H9 (cell line): ENCODE measurements at regions not wholly inside any gene's neighbourhood (a gene's known extent, or its start where the extent isn't known, plus 50 kb on each side); places are given as distances from the start of the nearest gene placed in this dataset.

Experiments used
- DNase-seq: peaks from one replicate; pipeline ENCODE4 v3.0.0-alpha.2; 2017
- H2AFZ ChIP-seq: one replicate; pipeline ENCODE4 v1.6.1; 2013; ENCODE audit warnings: mild to moderate bottlenecking, low read length, control low read depth, moderate library complexity
- H2AK5ac ChIP-seq: 2 replicates; pipeline ENCODE4 v1.6.1; 2013; ENCODE audit warnings: low read length, control low read depth, mixed read lengths; ENCODE audit not compliant: insufficient read length
- H2BK120ac ChIP-seq: one replicate; pipeline ENCODE4 v1.6.1; 2013; ENCODE audit warnings: low read depth, mild to moderate bottlenecking, low read length, control low read depth, inconsistent platforms; ENCODE audit not compliant: poor library complexity, severe bottlenecking
- H2BK12ac ChIP-seq: 2 replicates; pipeline ENCODE4 v1.6.1; 2013; ENCODE audit warnings: low read length, control low read depth, mixed read lengths, low read depth; ENCODE audit not compliant: insufficient read length
- H2BK15ac ChIP-seq: 2 replicates; pipeline ENCODE4 v1.6.1; 2013; ENCODE audit warnings: low read depth, low read length, control low read depth
- H2BK20ac ChIP-seq: one replicate; pipeline ENCODE4 v1.6.1; 2013; ENCODE audit warnings: low read depth, mild to moderate bottlenecking, low read length, control low read depth, inconsistent platforms; ENCODE audit not compliant: poor library complexity, severe bottlenecking
- H2BK5ac ChIP-seq: 2 replicates; pipeline ENCODE4 v1.6.1; 2013; ENCODE audit warnings: low read length, control low read depth, mixed read lengths; ENCODE audit not compliant: insufficient read length
- H3K14ac ChIP-seq: 2 replicates; pipeline ENCODE4 v1.6.1; 2013; ENCODE audit warnings: low read length, control low read depth; ENCODE audit not compliant: insufficient read depth
- H3K18ac ChIP-seq: 2 replicates; pipeline ENCODE4 v1.6.1; 2013; ENCODE audit warnings: low read depth, mild to moderate bottlenecking, mixed read lengths, low read length, control low read depth; ENCODE audit not compliant: insufficient read length
- H3K23ac ChIP-seq: 2 replicates; pipeline ENCODE4 v1.6.1; 2013; ENCODE audit warnings: low read length, control low read depth, mixed read lengths, low read depth; ENCODE audit not compliant: insufficient read length
- H3K23me2 ChIP-seq: 2 replicates; pipeline ENCODE4 v1.6.1; 2013; ENCODE audit warnings: low read depth, mild to moderate bottlenecking, mixed read lengths, low read length, control low read depth; ENCODE audit not compliant: insufficient read length, poor library complexity, severe bottlenecking
- H3K27ac ChIP-seq: 2 replicates; pipeline ENCODE4 v1.5.1; 2013; ENCODE audit warnings: low read length, control low read depth, mixed read lengths, low read depth; ENCODE audit not compliant: insufficient read length
- H3K27me3 ChIP-seq: 2 replicates; pipeline ENCODE4 v1.6.1; 2013; ENCODE audit warnings: low read length, control low read depth, inconsistent platforms; ENCODE audit not compliant: insufficient read depth
- H3K4ac ChIP-seq: 2 replicates; pipeline ENCODE4 v1.6.1; 2013; ENCODE audit warnings: low read depth, mild to moderate bottlenecking, control low read depth, inconsistent platforms, low read length, moderate library complexity
- H3K4me1 ChIP-seq: 2 replicates; pipeline ENCODE4 v1.6.1; 2013; ENCODE audit warnings: low read length, control low read depth, inconsistent platforms; ENCODE audit not compliant: insufficient read depth
- H3K4me2 ChIP-seq: 2 replicates; pipeline ENCODE4 v1.6.1; 2013; ENCODE audit warnings: low read length, control low read depth, mixed read lengths; ENCODE audit not compliant: insufficient read length, insufficient read depth
- H3K56ac ChIP-seq: 2 replicates; pipeline ENCODE4 v1.6.1; 2013; ENCODE audit warnings: low read depth, mild to moderate bottlenecking, mixed read lengths, low read length, control low read depth; ENCODE audit not compliant: insufficient read length
- H3K79me1 ChIP-seq: 2 replicates; pipeline ENCODE4 v1.6.1; 2013; ENCODE audit warnings: low read depth, mild to moderate bottlenecking, moderate library complexity, low read length, control low read depth, inconsistent platforms; ENCODE audit not compliant: insufficient read depth, poor library complexity, severe bottlenecking
- H3K79me2 ChIP-seq: 2 replicates; pipeline ENCODE4 v1.6.1; 2013; ENCODE audit warnings: low read length, control low read depth, inconsistent platforms; ENCODE audit not compliant: insufficient read depth
- H3K9ac ChIP-seq: 2 replicates; pipeline ENCODE4 v1.6.1; 2013; ENCODE audit warnings: low read length, control low read depth, mixed read lengths; ENCODE audit not compliant: insufficient read length; ENCODE audit errors: extremely low read depth
- H3K9me3 ChIP-seq: one replicate; pipeline ENCODE4 v1.6.1; 2013; ENCODE audit warnings: low read depth, low read length, inconsistent platforms; ENCODE audit not compliant: control insufficient read depth
- H3T11ph ChIP-seq: one replicate; pipeline ENCODE4 v1.6.1; 2013; ENCODE audit warnings: mild to moderate bottlenecking, low read length, control low read depth, inconsistent platforms
- H4K20me1 ChIP-seq: one replicate; pipeline ENCODE4 v1.6.1; 2013; ENCODE audit not compliant: control insufficient read depth, insufficient read length, insufficient read depth
- H4K5ac ChIP-seq: 2 replicates; pipeline ENCODE4 v1.6.1; 2013; ENCODE audit warnings: low read depth, mild to moderate bottlenecking, mixed read lengths, low read length, control low read depth; ENCODE audit not compliant: insufficient read length
- H4K8ac ChIP-seq: replicated peaks from 2 replicates; pipeline ENCODE4 v1.6.1; 2013; ENCODE audit warnings: low read length, control low read depth, mixed read lengths, low read depth; ENCODE audit not compliant: insufficient read length
- H4K91ac ChIP-seq: 2 replicates; pipeline ENCODE4 v1.6.1; 2013; ENCODE audit warnings: low read depth, mild to moderate bottlenecking, moderate library complexity, mixed read lengths, low read length, control low read depth; ENCODE audit not compliant: insufficient read length
- H3K27ac Mint-ChIP-seq, 3 experiments: 2 replicates in 2 of 3; 3 replicates in 1 of 3; pipeline ENCODE4 v1.8.0; 2020 to 2021; ENCODE audit warnings: mixed read lengths in 3 of 3, mild to moderate bottlenecking in 1 of 3, moderate library complexity in 1 of 3
- H3K27me3 Mint-ChIP-seq: 2 replicates; pipeline ENCODE4 v1.8.0; 2021; ENCODE audit warnings: low read depth, mild to moderate bottlenecking, moderate library complexity, mixed read lengths
- H3K36me3 Mint-ChIP-seq, 3 experiments: 2 replicates in 2 of 3; 3 replicates in 1 of 3; pipeline ENCODE4 v1.8.0; 2020 to 2021; ENCODE audit warnings: low read depth in 3 of 3, mixed read lengths in 3 of 3; ENCODE audit not compliant: insufficient read depth in 1 of 3
- H3K4me1 Mint-ChIP-seq, 2 experiments: 2 replicates each; pipeline ENCODE4 v1.8.0; 2020; ENCODE audit warnings: mixed read lengths in 2 of 2
- H3K4me3 Mint-ChIP-seq, 2 experiments: 2 replicates in 1 of 2; 3 replicates in 1 of 2; pipeline ENCODE4 v1.8.0; 2020 to 2021; ENCODE audit warnings: mild to moderate bottlenecking in 2 of 2, mixed read lengths in 2 of 2, moderate library complexity in 1 of 2
- H3K9me3 Mint-ChIP-seq, 2 experiments: 2 replicates in 1 of 2; 3 replicates in 1 of 2; pipeline ENCODE4 v1.8.0; 2020; ENCODE audit warnings: mild to moderate bottlenecking in 2 of 2, mixed read lengths in 2 of 2, moderate library complexity in 1 of 2
- WGBS: extraction: QIAGEN DNeasy Blood & Tissue Kit; methylation state at CpG from one replicate; pipeline ENCODE4 v1.1.7; 2013; ENCODE audit warnings: missing lambda C conversion rate, low lambda C conversion rate, mixed read lengths; ENCODE audit not compliant: insufficient read length; ENCODE audit errors: extremely low coverage; 5-methylcytosine and 5-hydroxymethylcytosine counted together
- TF ChIP-seq, protein P1 (sequence below): fragments of 200-600 bp; sonication (generic); conservative IDR thresholded peaks from 3 replicates; pipeline ENCODE4 v1.8.0; 2021; ENCODE audit warnings: antibody characterized with exemption, mild to moderate bottlenecking

DNA sequence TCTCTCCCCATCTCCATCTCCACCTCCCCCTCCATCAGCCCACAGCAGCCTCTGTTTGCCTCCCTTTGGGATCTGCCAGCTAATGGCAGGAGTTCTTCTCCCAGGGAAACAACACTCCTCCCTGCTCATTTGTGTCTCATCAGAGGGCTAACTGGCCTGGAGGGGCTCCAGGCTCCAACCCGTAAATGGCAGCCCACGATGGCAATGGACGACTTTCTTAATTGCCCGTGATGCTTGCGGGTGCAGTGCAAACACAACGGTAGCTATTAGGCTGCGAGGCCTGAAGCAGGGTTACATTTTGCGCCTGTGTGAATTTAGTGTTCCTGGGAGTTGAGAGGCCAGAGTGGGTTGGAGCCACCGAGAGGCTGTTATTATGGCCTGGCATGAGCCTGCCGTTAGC, 285.1 kb downstream of the TNS1 start:
- no peaks in the 10 kb centered on the region for H3K9me3 ChIP-seq
- TF ChIP-seq, protein P1, sequence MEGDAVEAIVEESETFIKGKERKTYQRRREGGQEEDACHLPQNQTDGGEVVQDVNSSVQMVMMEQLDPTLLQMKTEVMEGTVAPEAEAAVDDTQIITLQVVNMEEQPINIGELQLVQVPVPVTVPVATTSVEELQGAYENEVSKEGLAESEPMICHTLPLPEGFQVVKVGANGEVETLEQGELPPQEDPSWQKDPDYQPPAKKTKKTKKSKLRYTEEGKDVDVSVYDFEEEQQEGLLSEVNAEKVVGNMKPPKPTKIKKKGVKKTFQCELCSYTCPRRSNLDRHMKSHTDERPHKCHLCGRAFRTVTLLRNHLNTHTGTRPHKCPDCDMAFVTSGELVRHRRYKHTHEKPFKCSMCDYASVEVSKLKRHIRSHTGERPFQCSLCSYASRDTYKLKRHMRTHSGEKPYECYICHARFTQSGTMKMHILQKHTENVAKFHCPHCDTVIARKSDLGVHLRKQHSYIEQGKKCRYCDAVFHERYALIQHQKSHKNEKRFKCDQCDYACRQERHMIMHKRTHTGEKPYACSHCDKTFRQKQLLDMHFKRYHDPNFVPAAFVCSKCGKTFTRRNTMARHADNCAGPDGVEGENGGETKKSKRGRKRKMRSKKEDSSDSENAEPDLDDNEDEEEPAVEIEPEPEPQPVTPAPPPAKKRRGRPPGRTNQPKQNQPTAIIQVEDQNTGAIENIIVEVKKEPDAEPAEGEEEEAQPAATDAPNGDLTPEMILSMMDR, result no peak
- H2BK15ac ChIP-seq, result no peak overlapping the region
- no peak overlapping the region for H4K8ac ChIP-seq
- no peak overlapping the region for H3K23ac ChIP-seq
- no peaks in the 10 kb centered on the region for H3K79me1 ChIP-seq
- no CpG with 5 or more reads among the region's 10 CpGs for WGBS
- no peak overlapping the region for H3K18ac ChIP-seq
- no peak overlapping the region for H3K9ac ChIP-seq
- no peak overlapping the region for H2BK20ac ChIP-seq
- H3K56ac ChIP-seq, result no peak overlapping the region
- no peaks in the 10 kb centered on the region for H3K79me2 ChIP-seq
- no peaks in the 10 kb centered on the region for H3K23me2 ChIP-seq
- Mint-ChIP-seq H3K27ac (no peak overlapping the region), H3K9me3 (no peaks in the 10 kb centered on the region), H3K4me1 (peaks cover 16 to 18% of the 10 kb centered on the region in 2 experiments), H3K4me3 (no peak overlapping the region; a peak in 1 of 5 replicates), H3K27me3 (peaks cover 13% of the 10 kb centered on the region), H3K36me3 (no peaks in the 10 kb centered on the region)
- no peak overlapping the region for H3K4ac ChIP-seq
- no peak overlapping the region for H2BK5ac ChIP-seq
- H4K91ac ChIP-seq, result no peak overlapping the region
- no peaks in the 10 kb centered on the region for H4K20me1 ChIP-seq
- H3K4me2 ChIP-seq, result no peak overlapping the region
- no peak overlapping the region for H3T11ph ChIP-seq
- H3K27ac ChIP-seq, result no peak overlapping the region
- no peaks in the 10 kb centered on the region for H3K4me1 ChIP-seq
- no peak overlapping the region for H2AK5ac ChIP-seq
- H3K14ac ChIP-seq, result no peak overlapping the region
- no peak overlapping the region for H4K5ac ChIP-seq
- no peak for DNase-seq
- H2BK12ac ChIP-seq, result no peak overlapping the region
- no peak overlapping the region for H2AFZ ChIP-seq
- H2BK120ac ChIP-seq, result no peak overlapping the region
- no peaks in the 10 kb centered on the region for H3K27me3 ChIP-seq
